ENCODE measurements at regions not wholly inside any gene's neighbourhood (a gene's known extent, or its start where the extent isn't known, plus 50 kb on each side); places are given as distances from the start of the nearest gene placed in this dataset.

DNA sequence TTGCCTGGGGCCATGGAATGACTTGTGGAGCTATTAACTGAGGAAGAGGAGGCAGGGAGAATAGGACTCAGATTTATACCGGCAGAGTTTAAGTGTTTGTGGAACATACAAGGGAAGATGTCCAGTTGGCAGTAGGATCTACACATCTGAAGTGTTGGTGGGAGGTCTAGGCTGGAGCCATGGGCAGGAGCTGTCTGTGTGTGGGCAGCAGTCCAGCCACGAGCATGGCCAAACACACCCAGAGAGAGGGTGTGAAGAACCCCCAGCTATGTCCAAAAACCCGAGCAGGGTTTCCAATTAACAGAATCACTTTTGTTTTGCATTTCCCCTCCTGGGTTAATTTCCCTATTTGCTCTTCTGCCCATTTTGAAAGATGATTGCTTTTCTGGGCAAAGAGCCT is 393.7 kb downstream of the CDK5RAP2 start:
- no peak overlapping the region for H3K4me3 ChIP-seq
- no peak overlapping the region for H3K27ac ChIP-seq
- H3K27me3 ChIP-seq: no peaks in the 10 kb centered on the region
- H3K9ac ChIP-seq (ENCODE audit: low read depth in 2 of 2, low read length in 2 of 2): no peak overlapping the region
- DNase-seq: no peak
- TF ChIP-seq, protein P1, sequence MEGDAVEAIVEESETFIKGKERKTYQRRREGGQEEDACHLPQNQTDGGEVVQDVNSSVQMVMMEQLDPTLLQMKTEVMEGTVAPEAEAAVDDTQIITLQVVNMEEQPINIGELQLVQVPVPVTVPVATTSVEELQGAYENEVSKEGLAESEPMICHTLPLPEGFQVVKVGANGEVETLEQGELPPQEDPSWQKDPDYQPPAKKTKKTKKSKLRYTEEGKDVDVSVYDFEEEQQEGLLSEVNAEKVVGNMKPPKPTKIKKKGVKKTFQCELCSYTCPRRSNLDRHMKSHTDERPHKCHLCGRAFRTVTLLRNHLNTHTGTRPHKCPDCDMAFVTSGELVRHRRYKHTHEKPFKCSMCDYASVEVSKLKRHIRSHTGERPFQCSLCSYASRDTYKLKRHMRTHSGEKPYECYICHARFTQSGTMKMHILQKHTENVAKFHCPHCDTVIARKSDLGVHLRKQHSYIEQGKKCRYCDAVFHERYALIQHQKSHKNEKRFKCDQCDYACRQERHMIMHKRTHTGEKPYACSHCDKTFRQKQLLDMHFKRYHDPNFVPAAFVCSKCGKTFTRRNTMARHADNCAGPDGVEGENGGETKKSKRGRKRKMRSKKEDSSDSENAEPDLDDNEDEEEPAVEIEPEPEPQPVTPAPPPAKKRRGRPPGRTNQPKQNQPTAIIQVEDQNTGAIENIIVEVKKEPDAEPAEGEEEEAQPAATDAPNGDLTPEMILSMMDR (IDR thresholded peaks at IDR 0.05): no peak
- no peaks in the 10 kb centered on the region for H3K9me3 ChIP-seq
- intact Hi-C loops (cut with DNase I): no loop called here
- no peaks in the 10 kb centered on the region for H3K4me1 ChIP-seq
- H3K36me3 ChIP-seq: no peaks in the 10 kb centered on the region

DNA sequence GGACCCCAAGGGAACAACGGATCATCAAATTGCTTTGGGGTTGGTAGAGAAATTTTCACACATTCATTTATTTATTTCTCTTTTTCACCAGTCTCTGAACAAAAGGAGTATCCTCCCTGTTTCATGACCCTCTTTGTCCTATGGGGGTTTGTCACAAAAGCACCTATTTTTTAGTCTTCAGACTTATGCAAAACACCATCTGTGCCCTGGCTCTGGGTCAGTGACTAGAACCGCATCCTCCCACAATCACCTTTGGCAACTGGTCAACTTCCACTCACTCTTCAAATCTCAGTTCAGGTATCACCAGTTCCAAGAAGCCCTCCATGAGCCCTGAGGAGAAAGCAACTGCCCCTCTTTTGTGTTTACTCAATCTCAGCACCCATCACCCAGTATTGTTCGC is 395.7 kb downstream of the CDK5RAP2 start:
- intact Hi-C loops (cut with DNase I): no loop called here

DNA sequence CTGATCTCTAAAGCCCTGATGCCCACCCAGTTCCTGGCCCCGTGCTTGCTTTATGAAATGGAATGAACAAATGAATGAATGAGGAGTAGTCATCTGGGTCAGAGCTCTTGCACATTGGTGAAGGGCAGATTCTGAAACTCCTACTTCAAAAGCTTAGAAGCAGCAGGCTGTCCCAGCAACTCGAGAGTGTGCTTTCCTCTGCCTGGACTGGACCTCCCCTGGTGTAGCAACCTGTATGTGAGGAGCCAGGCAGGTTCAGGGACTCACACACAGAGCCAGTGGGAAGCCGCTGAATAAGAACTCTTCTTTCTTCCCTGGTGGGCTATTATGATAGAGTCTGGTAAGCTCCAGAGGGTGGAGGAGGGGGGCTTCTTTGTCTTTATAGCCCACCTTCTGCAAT is 396.4 kb downstream of the CDK5RAP2 start:
- intact Hi-C loops (cut with DNase I): no loop called here
- no peaks in the 10 kb centered on the region for H3K27me3 ChIP-seq

More for the DNA sequence above, 395.7 kb downstream of the CDK5RAP2 start:
- Histone ChIP-seq H3K36me3 (no peaks in the 10 kb centered on the region), H3K4me1 (no peaks in the 10 kb centered on the region), H3K27ac (no peak overlapping the region), H3K9me3 (no peaks in the 10 kb centered on the region), H3K4me3 (no peak overlapping the region), H3K27me3 (no peaks in the 10 kb centered on the region), H3K9ac (ENCODE audit: low read depth in 2 of 2, low read length in 2 of 2) (no peak overlapping the region)
- TF ChIP-seq, protein P1 (IDR thresholded peaks at IDR 0.05): no peak
- no peak for DNase-seq

DNA sequence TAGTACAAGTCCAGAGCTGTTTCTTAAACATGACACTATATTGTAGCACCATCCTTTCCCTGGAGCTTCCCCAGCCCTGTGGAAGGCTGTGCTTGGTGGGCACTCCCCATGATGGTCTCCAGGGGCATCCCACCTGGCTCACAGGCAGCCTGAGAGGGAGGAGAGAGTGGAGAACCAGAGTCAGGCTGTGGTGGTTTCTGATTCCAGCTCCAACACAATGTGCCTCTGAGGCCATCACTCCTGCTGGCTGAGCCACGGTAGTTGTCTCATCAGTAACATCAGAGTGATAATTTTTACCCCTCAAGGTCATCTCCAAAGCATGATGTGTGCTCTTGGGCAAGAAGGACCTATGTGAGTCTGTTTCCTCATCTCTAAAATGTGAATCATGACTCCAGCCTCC is 398.0 kb downstream of the CDK5RAP2 start:
- H3K4me1 ChIP-seq: no peaks in the 10 kb centered on the region
- no peak overlapping the region for H3K4me3 ChIP-seq
- TF ChIP-seq, protein P1 (IDR thresholded peaks at IDR 0.05): no peak
- intact Hi-C loops (cut with DNase I): no loop called here
- no peaks in the 10 kb centered on the region for H3K36me3 ChIP-seq
- H3K9ac ChIP-seq (ENCODE audit: low read depth in 2 of 2, low read length in 2 of 2): no peak overlapping the region
- no peaks in the 10 kb centered on the region for H3K27me3 ChIP-seq
- H3K9me3 ChIP-seq: no peaks in the 10 kb centered on the region
- no peak overlapping the region for H3K27ac ChIP-seq
- no peak for DNase-seq

More for the DNA sequence above, 396.4 kb downstream of the CDK5RAP2 start:
- no peaks in the 10 kb centered on the region for H3K36me3 ChIP-seq
- no peaks in the 10 kb centered on the region for H3K4me1 ChIP-seq
- no peak overlapping the region for H3K27ac ChIP-seq
- DNase-seq: no peak
- no peaks in the 10 kb centered on the region for H3K9me3 ChIP-seq
- no peak overlapping the region for H3K4me3 ChIP-seq
- TF ChIP-seq, protein P1 (IDR thresholded peaks at IDR 0.05): no peak
- no peak overlapping the region for H3K9ac ChIP-seq (ENCODE audit: low read depth in 2 of 2, low read length in 2 of 2)

DNA sequence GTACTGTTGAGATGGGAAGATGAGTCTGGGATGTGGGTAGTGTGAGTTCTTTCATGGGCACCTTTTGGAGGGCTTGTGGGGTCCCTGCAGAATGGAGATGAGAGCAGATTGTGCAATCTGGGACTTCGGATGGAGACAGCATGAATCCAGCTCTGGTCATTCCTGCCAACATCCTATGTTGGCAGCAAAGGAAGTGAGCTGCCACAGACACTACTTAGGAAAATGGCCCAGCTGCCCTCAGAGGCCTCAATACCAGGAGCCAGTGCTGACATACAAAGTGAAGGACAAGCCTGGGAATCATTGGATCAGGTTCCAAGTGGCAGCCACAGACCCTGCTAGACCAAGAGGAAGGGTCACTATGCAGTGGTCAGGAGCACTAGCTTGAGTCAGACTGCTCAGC is 402.8 kb downstream of the CDK5RAP2 start:
- Histone ChIP-seq H3K9ac (ENCODE audit: low read depth in 2 of 2, low read length in 2 of 2) (no peak overlapping the region), H3K36me3 (no peaks in the 10 kb centered on the region), H3K4me3 (no peak overlapping the region), H3K27ac (no peak overlapping the region), H3K27me3 (no peaks in the 10 kb centered on the region), H3K9me3 (no peaks in the 10 kb centered on the region), H3K4me1 (no peaks in the 10 kb centered on the region)
- DNase-seq: no peak
- intact Hi-C loops (cut with DNase I): no loop called here
- TF ChIP-seq, protein P1 (IDR thresholded peaks at IDR 0.05): no peak

DNA sequence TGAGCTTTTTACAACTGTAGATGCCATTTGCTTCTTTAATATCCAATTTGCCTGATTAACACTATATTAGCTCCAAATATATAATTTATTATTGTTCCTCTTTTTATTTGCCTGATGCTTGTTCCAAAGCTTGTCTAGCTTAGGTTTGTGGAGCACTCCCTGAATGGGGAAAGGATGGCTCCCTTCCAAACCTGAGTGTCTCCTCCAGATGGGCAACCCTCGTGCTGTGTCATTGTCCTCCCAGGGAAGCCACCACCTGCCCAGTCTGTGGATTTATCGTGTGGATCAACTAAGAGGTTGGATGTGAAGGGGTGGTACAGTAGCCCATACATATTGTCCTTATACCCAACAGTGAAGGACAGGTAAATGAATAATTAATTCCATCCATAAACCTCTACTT is 404.9 kb downstream of the CDK5RAP2 start:
- Histone ChIP-seq H3K27me3 (no peaks in the 10 kb centered on the region), H3K9ac (ENCODE audit: low read depth in 2 of 2, low read length in 2 of 2) (no peak overlapping the region), H3K27ac (no peak overlapping the region), H3K36me3 (no peaks in the 10 kb centered on the region), H3K9me3 (no peaks in the 10 kb centered on the region), H3K4me1 (no peaks in the 10 kb centered on the region), H3K4me3 (no peak overlapping the region)
- DNase-seq: no peak
- TF ChIP-seq, protein P1 (IDR thresholded peaks at IDR 0.05): no peak
- intact Hi-C loops (cut with DNase I): no loop called here
